ENCODE measurements at regions not wholly inside any gene's neighbourhood (a gene's known extent, or its start where the extent isn't known, plus 50 kb on each side); places are given as distances from the start of the nearest gene placed in this dataset.

DNA sequence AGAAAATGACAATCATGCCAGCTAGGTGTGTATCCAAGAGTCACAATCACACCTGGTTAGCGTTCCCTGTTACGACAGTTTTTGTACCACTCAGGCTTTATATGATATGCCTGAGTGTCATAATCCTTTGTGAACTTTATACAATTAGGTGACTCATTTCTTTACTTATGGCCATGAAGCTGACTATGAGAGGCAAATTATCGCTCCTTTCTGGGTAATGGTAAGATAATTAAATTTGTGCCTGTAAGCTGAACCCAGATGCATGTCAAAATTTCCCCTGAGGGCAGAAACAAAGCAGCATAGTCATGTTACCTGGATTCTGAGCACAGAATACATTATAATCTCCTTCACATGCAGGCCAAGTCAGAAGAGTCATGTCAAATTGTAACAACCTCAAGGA lies 970.1 kb upstream of the AMELY start:
- DNase-seq (ENCODE audit: low spot score in 2 of 2) = no peak
- intact Hi-C loops (cut with DNase I; ENCODE audit: low total_unique reads) = no loop called here
- 59% methylated on average over 3 of the region's 3 CpGs; no CpG with 5 or more reads in 1 of the 2 donors for WGBS, 2 donors

DNA sequence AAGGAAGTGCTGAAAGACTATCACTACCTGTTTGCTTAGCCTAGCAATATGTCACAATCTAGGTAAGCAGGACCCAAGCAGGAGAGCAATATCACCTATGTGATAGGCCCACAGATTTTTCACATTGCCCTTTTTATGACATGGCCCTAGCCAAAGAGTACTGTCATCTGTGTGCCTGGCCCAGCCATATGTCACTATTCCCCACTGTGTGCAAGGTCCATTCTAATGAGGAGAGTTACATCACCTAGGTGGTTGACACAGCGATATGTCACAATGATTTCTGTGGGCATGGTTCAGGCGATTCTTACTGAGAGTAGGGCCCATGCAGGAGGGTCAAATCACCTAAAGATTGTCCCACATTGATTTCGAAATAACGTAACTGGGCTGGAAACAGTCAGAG lies 967.7 kb upstream of the AMELY start:
- DNase-seq (ENCODE audit: low spot score in 2 of 2) = no peak
- WGBS, 2 donors = 90% methylated on average over 4 of the region's 4 CpGs; no CpG with 5 or more reads in 1 of the 2 donors
- no peak for TF ChIP-seq POLR2A (IDR thresholded peaks at IDR 0.05)
- TF ChIP-seq, protein P1, sequence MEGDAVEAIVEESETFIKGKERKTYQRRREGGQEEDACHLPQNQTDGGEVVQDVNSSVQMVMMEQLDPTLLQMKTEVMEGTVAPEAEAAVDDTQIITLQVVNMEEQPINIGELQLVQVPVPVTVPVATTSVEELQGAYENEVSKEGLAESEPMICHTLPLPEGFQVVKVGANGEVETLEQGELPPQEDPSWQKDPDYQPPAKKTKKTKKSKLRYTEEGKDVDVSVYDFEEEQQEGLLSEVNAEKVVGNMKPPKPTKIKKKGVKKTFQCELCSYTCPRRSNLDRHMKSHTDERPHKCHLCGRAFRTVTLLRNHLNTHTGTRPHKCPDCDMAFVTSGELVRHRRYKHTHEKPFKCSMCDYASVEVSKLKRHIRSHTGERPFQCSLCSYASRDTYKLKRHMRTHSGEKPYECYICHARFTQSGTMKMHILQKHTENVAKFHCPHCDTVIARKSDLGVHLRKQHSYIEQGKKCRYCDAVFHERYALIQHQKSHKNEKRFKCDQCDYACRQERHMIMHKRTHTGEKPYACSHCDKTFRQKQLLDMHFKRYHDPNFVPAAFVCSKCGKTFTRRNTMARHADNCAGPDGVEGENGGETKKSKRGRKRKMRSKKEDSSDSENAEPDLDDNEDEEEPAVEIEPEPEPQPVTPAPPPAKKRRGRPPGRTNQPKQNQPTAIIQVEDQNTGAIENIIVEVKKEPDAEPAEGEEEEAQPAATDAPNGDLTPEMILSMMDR (IDR thresholded peaks at IDR 0.05) = no peak
- intact Hi-C loops (cut with DNase I; ENCODE audit: low total_unique reads) = no loop called here
- no peak overlapping the region for H3K4me3 ChIP-seq (ENCODE audit: low read depth, poor library complexity, severe bottlenecking)

More for the DNA sequence above, 970.1 kb upstream of the AMELY start:
- H3K4me3 ChIP-seq (ENCODE audit: low read depth, poor library complexity, severe bottlenecking) = no peak overlapping the region
- TF ChIP-seq, protein P1 (IDR thresholded peaks at IDR 0.05) = no peak
- TF ChIP-seq POLR2A (IDR thresholded peaks at IDR 0.05) = no peak

DNA sequence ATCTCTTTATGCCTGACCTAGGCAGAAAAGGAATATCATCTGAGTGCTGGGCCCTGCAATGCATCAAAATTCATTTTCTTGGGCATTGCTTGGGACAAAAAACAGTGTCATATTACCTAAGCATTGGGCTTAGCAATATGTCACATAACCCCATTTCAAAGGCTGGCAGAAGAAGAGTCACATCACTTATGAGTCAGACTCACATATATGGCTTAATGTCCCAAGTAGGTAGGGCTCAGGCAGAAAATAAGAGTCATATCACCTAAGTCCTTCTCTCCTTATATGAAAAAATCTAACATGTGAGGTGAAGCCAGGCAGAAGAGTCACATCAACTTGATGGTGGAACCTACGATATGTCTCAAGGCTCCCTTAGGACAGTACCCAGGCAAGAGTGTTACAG lies 967.2 kb upstream of the AMELY start:
- WGBS, 2 donors = 100% methylated on average over 1 of the region's 1 CpG; no CpG with 5 or more reads in 1 of the 2 donors
- no peak overlapping the region for H3K4me3 ChIP-seq (ENCODE audit: low read depth, poor library complexity, severe bottlenecking)
- TF ChIP-seq POLR2A (IDR thresholded peaks at IDR 0.05) = no peak
- TF ChIP-seq, protein P1 (IDR thresholded peaks at IDR 0.05) = no peak
- no peak for DNase-seq (ENCODE audit: low spot score in 2 of 2)
- intact Hi-C loops (cut with DNase I; ENCODE audit: low total_unique reads) = no loop called here

DNA sequence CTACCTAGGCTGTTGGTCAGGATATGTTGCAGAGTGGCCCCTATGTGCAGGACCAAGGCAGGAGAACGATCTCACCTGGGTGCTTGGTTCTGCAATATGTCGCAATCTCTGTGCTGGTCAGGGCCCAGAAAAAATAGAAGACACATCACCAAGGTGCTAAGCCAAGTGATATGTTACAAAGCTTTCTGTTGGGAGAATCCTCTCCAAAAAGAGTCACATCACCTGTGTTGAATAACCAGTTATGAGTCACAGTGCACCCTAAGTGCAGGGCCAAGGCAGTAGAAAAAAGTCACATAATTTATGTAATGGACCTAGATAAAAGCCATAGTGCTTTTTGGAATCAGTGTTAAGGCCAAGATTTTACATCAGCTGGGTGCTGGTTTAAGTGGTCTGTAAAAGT lies 965.9 kb upstream of the AMELY start:
- H3K4me3 ChIP-seq (ENCODE audit: low read depth, poor library complexity, severe bottlenecking) = no peak overlapping the region
- no peak for DNase-seq (ENCODE audit: low spot score in 2 of 2)
- intact Hi-C loops (cut with DNase I; ENCODE audit: low total_unique reads) = no loop called here
- TF ChIP-seq, protein P1 (IDR thresholded peaks at IDR 0.05) = no peak
- no peak for TF ChIP-seq POLR2A (IDR thresholded peaks at IDR 0.05)
- WGBS, 2 donors = 65% methylated on average over 2 of the region's 2 CpGs; no CpG with 5 or more reads in 1 of the 2 donors

DNA sequence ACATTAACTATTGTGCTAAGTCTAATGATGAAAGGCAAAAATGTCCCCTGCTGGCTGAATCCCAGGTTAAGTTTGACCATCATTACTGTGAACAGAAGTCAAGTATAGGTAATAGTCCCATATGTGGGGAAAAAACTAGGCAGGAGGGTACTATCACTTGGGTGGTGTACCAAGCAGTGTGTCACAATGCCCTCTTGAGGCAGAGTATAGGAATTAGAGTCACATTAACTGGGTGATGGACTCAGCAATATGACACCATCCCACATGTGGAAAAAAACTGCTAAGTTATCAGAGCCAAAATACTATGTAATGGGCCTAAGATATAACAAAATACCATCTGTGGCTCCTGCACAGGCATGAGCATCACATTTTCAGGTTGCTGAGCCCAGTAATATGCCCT lies 962.5 kb upstream of the AMELY start:
- intact Hi-C loops (cut with DNase I; ENCODE audit: low total_unique reads) = no loop called here
- no peak for DNase-seq (ENCODE audit: low spot score in 2 of 2)
- H3K4me3 ChIP-seq (ENCODE audit: low read depth, poor library complexity, severe bottlenecking) = no peak overlapping the region
- TF ChIP-seq, protein P1 (IDR thresholded peaks at IDR 0.05) = no peak
- TF ChIP-seq POLR2A (IDR thresholded peaks at IDR 0.05) = no peak

DNA sequence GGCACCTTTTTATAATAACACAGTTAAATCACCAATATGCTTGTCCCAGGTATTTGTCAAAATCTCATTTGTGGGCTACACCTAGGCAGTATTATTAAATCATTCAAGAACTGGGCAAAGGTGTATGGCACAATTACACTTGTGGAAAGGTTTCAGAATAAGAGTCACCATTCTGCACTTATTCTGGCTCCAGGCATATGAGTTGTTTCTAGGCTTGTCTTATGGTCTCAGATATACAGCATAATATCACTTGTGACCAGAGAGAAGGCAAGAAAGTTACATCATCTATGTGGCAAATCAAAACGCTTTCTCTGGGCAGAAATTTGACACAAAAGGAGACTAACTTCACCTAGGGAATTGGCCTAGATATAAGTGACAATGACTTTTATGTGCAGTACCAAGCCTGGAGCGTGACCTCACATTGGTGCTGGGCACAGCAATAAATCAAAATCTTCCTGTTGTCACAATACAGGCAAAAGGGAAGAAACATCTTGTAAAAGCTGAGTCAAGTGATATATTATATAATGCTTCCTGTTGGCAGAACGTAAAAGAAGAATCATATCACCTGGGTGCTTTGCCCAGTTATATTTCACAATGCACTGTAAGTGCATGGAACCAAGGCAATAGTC lies 959.9 kb upstream of the AMELY start:
- 34% methylated on average over 3 of the region's 3 CpGs; no CpG with 5 or more reads in 1 of the 2 donors for WGBS, 2 donors
- no peak overlapping the region for H3K4me3 ChIP-seq (ENCODE audit: low read depth, poor library complexity, severe bottlenecking)
- TF ChIP-seq, protein P1 (IDR thresholded peaks at IDR 0.05) = no peak
- no peak for TF ChIP-seq POLR2A (IDR thresholded peaks at IDR 0.05)
- intact Hi-C loops (cut with DNase I; ENCODE audit: low total_unique reads) = no loop called here
- DNase-seq (ENCODE audit: low spot score in 2 of 2) = no peak

All from lower leg skin (tissue), 4 donors.